Peyer's patch (tissue), 4 donors: ENCODE measurements at regions not wholly inside any gene's neighbourhood (a gene's known extent, or its start where the extent isn't known, plus 50 kb on each side); places are given as distances from the start of the nearest gene placed in this dataset.

Source experiments
- DNase-seq, 3 donors: peaks; one replicate each; pipeline ENCODE4 v3.0.0-alpha.2; 2017 to 2019
- H3K27ac ChIP-seq, 4 donors: fragments of 200-600 bp; sonication (generic); one replicate each; pipeline ENCODE4 v1.5.1; 2016 to 2019
- H3K27me3 ChIP-seq, 2 donors: fragments of 200-600 bp; sonication (generic); one replicate each; pipeline ENCODE4 v1.5.1; 2019
- H3K36me3 ChIP-seq, 3 donors: fragments of 200-600 bp; sonication (generic); one replicate each; pipeline ENCODE4 v1.5.1; 2016 to 2019
- H3K4me1 ChIP-seq, 4 donors: fragments of 200-600 bp; sonication (generic); one replicate each; pipeline ENCODE4 v1.5.1; 2016 to 2019
- H3K4me3 ChIP-seq, 4 donors: fragments of 200-600 bp; sonication (generic); 1 replicate in 3 of 4; 2 replicates in 1 of 4; pipeline ENCODE4 v1.5.1; 2016 to 2019; ENCODE audit warnings: mild to moderate bottlenecking in 1 of 4
- H3K9me3 ChIP-seq, 4 donors: fragments of 200-600 bp; sonication (generic); one replicate each; pipeline ENCODE4 v1.5.1; 2016 to 2019; ENCODE audit warnings: mild to moderate bottlenecking in 1 of 4
- POLR2A ChIP-seq, 2 donors: fragments of 450-650 bp; IDR thresholded peaks; one replicate each; pipeline ENCODE4 v1.5.1; 2017; ENCODE audit warnings: antibody characterized with exemption in 2 of 2, mild to moderate bottlenecking in 2 of 2, moderate library complexity in 2 of 2
- TF ChIP-seq, protein P1 (sequence below), 6 experiments: fragments of 450-650 bp in 4 of 6; fragments of 200-600 bp in 2 of 6; sonication (generic) in 1 of 6; IDR thresholded peaks; one replicate each; pipeline ENCODE4 v1.5.1; 2017 to 2019; ENCODE audit warnings: antibody characterized with exemption in 6 of 6, mild to moderate bottlenecking in 3 of 6, moderate library complexity in 1 of 6

DNA sequence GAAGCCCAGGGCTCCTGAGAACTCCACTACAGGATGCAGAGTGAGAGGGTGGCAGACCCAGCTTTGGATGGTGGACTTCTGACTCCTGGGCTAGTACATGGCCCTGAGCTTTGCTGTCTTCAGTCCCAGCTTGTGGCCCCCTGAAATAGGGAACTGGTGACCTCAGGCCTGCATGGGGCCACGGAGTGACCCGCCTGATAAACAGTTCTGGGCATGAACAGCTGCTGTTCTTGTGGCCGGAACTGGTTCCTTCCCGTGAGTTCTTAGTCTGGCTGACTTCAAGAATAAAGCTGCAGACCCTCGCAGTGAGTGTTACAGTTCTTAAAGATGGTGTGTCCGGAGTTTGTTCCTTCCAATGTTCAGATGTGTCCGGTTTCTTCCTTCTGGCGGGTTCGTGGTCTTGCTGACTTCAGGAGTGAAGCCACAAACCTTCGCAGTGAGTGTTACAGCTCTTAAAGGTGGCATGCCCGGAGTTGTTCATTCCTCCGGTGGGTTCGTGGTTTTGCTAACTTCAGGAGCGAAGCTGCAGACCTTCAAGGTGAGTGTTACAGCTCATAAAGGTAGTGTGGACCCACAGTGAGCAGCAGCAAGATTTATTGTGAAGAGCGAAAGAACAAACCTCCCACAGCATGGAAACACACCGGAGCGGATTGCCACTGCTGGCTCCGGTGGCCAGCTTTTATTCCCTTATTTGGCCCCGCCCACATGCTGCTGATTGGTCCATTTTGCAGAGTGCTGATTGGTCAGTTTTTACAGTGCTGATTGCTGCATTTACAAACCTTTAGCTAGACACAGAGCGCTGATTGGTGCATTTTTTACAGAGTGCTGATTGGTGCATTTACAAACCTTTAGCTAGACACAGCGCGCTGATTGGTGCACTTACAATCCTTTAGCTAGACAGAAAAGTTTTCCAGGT lies 268.0 kb downstream of the ZEB1 start:
- peaks cover 0 to 21% (median 0%) of the 10 kb centered on the region in 4 donors for H3K4me1 ChIP-seq
- peak overlapping the region in 2 of 4 donors; percentile 30 to 46 for H3K27ac ChIP-seq
- no peak overlapping the region for H3K4me3 ChIP-seq
- no peaks in the 10 kb centered on the region for H3K36me3 ChIP-seq
- H3K27me3 ChIP-seq, result no peaks in the 10 kb centered on the region
- no peaks in the 10 kb centered on the region for H3K9me3 ChIP-seq
- DNase-seq, result peak in 1 of 3 donors; percentile 53
- TF ChIP-seq, protein P1, sequence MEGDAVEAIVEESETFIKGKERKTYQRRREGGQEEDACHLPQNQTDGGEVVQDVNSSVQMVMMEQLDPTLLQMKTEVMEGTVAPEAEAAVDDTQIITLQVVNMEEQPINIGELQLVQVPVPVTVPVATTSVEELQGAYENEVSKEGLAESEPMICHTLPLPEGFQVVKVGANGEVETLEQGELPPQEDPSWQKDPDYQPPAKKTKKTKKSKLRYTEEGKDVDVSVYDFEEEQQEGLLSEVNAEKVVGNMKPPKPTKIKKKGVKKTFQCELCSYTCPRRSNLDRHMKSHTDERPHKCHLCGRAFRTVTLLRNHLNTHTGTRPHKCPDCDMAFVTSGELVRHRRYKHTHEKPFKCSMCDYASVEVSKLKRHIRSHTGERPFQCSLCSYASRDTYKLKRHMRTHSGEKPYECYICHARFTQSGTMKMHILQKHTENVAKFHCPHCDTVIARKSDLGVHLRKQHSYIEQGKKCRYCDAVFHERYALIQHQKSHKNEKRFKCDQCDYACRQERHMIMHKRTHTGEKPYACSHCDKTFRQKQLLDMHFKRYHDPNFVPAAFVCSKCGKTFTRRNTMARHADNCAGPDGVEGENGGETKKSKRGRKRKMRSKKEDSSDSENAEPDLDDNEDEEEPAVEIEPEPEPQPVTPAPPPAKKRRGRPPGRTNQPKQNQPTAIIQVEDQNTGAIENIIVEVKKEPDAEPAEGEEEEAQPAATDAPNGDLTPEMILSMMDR (IDR thresholded peaks at IDR 0.05), result no peak
- no peak for TF ChIP-seq POLR2A (IDR thresholded peaks at IDR 0.05)

DNA sequence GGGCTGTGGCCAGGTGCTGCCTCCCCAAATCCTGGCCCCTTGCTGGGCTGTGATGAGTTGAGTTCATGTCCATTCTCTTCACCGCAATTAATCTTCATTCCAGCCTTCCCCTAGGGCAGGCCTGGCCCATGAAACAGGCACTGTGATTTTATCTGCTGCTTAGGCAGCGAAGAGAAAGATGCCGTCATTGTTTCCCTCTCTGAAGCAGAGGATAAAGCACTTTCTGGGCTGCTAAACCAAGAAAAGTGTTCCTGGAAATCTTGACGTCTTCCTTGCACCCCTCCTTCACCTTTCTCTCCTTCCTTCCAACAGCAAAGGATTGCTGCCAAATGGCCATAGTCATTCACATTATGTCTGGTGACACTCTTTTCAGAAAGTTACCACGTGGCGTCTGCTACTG lies 265.9 kb downstream of the ZEB1 start:
- H3K4me3 ChIP-seq, result no peak overlapping the region
- H3K27ac ChIP-seq, result no peak overlapping the region
- H3K4me1 ChIP-seq, result peaks cover 0 to 21% (median 0%) of the 10 kb centered on the region in 4 donors
- H3K27me3 ChIP-seq, result no peaks in the 10 kb centered on the region
- DNase-seq, result no peak
- no peaks in the 10 kb centered on the region for H3K9me3 ChIP-seq
- TF ChIP-seq, protein P1 (IDR thresholded peaks at IDR 0.05), result no peak
- TF ChIP-seq POLR2A (IDR thresholded peaks at IDR 0.05), result no peak
- H3K36me3 ChIP-seq, result no peaks in the 10 kb centered on the region

DNA sequence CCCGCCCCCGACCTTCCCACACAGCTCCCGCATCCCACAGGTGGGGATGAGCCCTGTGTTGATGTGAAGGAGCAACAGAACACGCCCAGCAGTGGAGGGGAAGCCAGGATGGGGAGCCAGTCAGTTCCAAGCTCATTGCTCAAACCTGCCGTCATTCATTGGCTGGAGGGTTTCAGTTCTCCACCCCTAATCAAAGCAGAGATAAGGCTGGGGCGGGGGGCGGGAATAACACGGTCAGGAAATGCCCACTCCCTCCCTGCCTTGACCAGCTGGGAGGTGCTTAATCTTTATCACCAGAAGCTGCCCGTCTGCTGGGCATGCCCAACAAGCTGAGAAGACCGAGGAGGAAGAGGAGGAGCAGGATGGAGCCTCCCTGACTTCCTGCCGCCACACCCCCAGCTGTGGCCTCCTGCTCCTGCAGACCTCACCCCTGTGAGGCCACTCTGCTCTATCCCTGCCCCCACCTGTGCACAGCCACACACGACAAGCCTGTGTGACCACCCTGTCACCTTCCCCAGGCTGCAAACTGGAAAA lies 265.1 kb downstream of the ZEB1 start:
- DNase-seq, result no peak
- TF ChIP-seq, protein P1 (IDR thresholded peaks at IDR 0.05), result no peak
- TF ChIP-seq POLR2A (IDR thresholded peaks at IDR 0.05), result no peak
- Histone ChIP-seq H3K27me3 (no peaks in the 10 kb centered on the region), H3K4me1 (peaks cover 0 to 21% (median 0%) of the 10 kb centered on the region in 4 donors), H3K9me3 (no peaks in the 10 kb centered on the region), H3K27ac (no peak overlapping the region), H3K4me3 (no peak overlapping the region), H3K36me3 (no peaks in the 10 kb centered on the region)

DNA sequence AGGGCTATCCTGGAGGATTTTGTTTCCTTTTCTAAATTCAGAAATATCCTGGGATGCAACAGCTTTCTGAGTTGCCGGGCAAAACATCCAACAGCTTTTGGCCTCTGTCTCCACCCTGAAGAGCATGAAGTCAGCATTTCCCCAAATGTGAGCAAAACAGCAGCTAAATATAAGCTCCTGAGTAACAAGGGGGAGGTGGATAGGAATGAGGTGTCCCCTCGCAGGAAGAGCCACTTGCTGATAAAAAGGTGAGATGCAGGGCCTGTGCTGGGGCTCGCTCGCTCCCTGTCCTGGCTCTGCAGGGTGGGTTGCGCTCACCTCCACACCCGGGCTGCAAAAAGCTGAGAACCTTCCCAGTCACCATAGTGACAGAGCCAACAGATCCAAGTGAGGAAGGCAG lies 264.3 kb downstream of the ZEB1 start:
- peaks cover 0 to 21% (median 0%) of the 10 kb centered on the region in 4 donors for H3K4me1 ChIP-seq
- no peak for DNase-seq
- no peak overlapping the region for H3K4me3 ChIP-seq
- peak overlapping the region in 2 of 4 donors; percentile 42 to 52 for H3K27ac ChIP-seq
- no peaks in the 10 kb centered on the region for H3K36me3 ChIP-seq
- no peaks in the 10 kb centered on the region for H3K9me3 ChIP-seq
- H3K27me3 ChIP-seq, result no peaks in the 10 kb centered on the region
- TF ChIP-seq, protein P1 (IDR thresholded peaks at IDR 0.05), result no peak
- no peak for TF ChIP-seq POLR2A (IDR thresholded peaks at IDR 0.05)

DNA sequence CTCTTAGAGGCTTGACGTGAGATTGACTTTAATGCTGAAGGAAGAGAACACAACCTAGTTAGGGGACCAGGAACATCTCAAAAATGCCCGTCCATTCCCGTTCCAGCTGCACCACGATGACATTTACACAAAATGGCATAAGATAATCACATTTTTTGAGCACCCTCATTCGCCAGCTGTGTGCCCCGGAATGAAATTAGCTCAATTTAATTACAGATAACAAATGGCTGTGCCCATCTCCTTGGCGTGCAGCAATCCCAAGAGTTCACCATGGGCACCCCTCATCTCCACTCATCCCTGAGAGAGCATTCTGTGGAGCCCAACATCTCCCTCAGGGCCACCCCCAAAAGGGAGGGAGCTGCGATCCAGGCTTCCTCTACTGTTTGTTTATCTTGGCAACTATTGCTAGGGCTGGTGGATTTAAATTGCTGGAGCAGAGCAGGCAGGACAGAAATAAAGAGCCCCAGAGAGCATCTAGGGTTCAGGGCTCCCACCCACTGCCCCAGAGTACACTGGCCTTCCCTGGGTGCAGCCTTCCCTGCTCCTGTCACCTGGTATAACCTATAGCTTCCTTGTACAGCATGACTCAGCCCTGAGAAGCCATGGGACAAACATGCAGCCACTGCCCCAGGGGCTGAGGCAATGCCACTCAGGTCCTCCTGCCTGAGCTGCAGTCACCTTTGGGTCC lies 263.5 kb downstream of the ZEB1 start:
- no peak overlapping the region for H3K4me3 ChIP-seq
- H3K27ac ChIP-seq, result peak overlapping the region in 2 of 4 donors; percentile 42 to 57
- TF ChIP-seq, protein P1 (IDR thresholded peaks at IDR 0.05), result no peak
- no peak for TF ChIP-seq POLR2A (IDR thresholded peaks at IDR 0.05)
- no peaks in the 10 kb centered on the region for H3K9me3 ChIP-seq
- no peaks in the 10 kb centered on the region for H3K27me3 ChIP-seq
- no peak for DNase-seq
- peaks cover 0 to 21% (median 0%) of the 10 kb centered on the region in 4 donors for H3K4me1 ChIP-seq
- H3K36me3 ChIP-seq, result no peaks in the 10 kb centered on the region
